Stimulated activated CD4-positive, alpha-beta T cell treated with anti-CD3 and anti-CD28 coated beads, Interleukin-4, amount 100 ng/mL, for 4 hours (primary cell): ENCODE measurements at regions not wholly inside any gene's neighbourhood (a gene's known extent, or its start where the extent isn't known, plus 50 kb on each side); places are given as distances from the start of the nearest gene placed in this dataset.
"Not testable (repeated sequence)": the region's sequence is repeated elsewhere in the genome, so short reads cannot be mapped to it uniquely, and the experiment has no call there.

Experiments
- DNase-seq, 2 experiments: peaks; one replicate each; pipeline ENCODE4 v3.0.0-alpha.2; 2020

DNA sequence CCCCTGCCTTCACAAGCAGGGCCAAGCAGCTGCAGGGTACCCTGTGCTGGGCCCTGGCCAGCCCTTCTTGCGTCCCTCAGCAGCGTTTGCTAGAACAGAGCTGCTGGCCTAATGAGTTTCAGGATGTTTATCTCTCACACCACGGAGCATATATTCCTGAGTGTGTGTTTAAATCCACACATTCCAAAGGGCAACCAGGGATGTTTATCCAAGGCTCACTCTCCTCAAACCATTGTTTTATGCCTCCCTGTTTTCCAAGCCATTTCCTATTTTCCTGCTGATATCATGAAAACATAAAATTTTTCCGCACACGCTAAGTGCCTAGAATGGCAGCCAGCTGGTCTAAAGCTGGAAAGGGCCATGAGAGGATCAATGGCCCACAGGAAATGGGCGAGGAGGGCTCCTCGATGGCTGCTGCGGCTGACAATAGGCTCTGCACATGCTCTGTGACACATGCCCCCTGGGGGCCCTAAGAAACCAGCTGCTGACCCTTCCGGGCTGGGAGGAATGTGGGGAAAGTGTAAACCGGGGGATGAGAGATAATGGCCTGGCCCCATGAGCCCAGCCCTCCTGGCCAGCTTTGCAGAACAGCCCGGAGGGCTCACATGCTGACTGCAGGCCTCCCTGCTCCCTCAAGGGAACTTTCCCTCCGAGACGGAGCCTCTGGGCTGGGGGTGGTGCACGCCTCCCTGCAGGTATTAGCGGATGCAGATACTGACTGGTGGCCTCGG lies 194.0 kb downstream of the NDUFA10 start:
- DNase-seq, result no peak

DNA sequence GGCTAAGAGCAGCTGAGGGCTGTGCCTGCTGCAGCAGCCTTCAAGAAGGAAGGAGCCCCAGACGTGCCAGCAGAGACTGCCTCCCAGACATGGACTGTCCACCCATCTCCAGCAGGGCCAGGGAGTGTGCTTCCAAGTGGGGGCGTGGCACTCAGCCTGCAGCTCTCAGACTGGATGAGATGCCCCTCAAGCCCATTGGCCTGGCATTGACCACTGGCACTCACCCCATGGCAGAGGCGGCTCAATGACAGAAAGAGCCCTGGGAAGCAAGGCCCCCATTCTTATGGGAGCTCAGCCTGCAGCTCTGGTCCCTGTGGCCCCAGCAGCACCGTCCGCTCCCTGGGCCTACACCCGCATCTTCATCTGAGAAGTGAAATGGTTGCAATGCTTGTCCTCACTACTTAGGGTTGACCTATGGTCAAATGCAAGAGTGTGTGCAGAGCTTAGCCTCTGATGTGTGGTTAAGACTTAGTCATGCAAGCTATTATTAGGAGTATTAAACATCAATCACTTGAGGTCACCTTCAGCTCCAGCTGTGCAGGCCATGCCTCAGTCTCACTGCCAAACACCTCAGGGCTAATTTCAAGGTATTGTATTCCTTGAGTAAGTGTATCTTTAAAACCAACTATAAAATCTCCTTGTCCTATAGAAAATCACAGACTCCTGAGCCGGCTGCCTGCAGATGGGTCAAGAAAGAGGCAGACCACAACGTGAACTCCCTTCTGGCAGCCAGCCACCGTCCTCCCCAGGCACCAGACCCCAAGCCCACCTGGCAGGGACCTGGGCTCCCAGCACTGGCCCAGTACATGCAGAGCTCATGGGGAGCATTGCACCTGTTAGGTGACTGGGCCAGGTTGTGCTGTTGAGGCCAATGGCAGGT lies 194.8 kb downstream of the NDUFA10 start:
- DNase-seq, result no peak

DNA sequence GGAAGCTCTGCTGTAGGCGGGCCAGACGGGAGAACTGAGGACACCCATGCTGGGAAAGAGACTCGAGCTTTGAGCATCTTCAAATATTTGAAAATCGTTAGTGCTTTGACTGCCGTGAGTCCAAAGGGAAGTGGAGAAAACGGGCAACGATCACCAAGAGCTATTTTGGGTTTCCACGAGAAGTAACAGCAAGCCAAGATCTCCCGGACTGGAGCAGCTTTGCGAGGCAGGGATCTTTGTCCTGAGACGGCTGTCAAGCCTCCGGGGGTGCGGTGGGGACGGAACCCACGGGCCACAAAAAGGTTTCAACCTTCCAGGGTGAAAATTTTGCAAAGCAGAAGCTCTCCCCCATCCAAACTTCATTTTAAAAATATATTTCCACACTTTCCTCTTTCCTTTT lies 195.8 kb downstream of the NDUFA10 start:
- DNase-seq, result no peak

DNA sequence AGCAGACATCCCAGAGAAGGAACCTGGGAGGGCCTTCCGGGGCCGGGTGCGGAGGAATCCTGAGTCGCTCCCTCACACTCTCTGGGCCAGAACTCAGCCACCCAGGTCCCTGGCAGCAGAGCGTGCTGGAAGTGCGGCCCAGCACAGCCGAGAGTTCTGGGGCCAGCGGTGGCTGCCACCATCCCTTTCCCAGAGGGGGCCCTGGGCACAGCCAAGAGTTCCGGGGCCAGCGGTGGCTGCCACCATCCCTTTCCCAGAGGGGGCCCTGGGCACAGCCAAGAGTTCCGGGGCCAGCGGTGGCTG lies 196.2 kb downstream of the NDUFA10 start:
- not testable (repeated sequence) for DNase-seq

DNA sequence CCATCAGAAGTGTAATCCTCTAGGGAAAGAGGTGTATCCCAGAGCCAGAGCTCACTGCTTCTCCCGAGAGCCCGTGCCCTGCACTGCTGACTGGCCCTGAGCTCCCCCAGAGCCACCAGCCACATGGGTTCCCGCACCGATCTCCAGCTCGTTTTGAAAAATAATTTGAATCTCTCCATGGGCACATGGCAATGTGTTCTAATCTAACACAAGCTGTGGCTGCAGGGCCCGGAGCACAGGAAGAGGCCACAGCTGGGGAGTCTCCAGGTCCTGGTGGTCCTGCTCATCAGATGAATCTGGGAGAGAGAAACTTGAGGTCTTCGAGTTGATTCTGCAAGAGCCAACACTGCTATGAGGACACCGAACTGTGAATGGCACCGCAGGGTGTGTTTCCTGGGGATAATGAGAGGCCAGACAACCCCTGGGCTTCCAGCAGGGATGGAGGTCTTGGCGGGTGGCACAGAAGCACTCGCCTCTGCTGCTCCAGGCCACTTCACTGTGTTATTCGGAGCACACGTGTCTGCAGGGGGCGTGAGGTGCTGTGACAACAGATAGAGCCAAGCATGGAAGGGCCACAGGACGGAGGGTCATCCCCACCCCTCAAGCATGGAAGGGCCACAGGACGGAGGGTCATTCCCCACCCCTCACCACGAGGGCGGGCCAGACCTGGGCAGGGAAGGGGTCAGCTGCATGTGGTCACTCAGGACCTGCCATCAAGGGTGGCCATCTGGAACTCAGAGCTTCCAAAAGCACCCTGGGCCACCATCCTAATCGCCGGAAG lies 196.8 kb downstream of the NDUFA10 start:
- DNase-seq, result no peak

DNA sequence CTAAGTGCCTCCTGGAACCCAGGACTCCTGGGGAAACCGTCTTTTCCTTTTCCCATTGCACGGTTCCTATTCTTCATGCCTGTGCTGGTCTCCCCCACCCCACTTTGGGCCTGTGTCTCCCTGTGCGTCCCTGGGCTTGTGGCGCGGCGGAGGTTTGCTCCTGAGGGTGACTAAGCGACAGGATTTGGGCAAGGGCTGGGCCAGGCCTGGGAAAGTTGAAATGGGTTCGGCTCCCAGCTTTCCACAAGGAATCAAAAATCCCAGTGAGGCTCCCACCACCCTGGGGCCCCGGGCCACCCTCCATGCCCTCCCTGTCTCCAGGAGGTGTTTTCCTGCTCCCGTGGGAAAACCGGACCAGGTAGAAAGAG lies 197.6 kb downstream of the NDUFA10 start:
- DNase-seq, result no peak

DNA sequence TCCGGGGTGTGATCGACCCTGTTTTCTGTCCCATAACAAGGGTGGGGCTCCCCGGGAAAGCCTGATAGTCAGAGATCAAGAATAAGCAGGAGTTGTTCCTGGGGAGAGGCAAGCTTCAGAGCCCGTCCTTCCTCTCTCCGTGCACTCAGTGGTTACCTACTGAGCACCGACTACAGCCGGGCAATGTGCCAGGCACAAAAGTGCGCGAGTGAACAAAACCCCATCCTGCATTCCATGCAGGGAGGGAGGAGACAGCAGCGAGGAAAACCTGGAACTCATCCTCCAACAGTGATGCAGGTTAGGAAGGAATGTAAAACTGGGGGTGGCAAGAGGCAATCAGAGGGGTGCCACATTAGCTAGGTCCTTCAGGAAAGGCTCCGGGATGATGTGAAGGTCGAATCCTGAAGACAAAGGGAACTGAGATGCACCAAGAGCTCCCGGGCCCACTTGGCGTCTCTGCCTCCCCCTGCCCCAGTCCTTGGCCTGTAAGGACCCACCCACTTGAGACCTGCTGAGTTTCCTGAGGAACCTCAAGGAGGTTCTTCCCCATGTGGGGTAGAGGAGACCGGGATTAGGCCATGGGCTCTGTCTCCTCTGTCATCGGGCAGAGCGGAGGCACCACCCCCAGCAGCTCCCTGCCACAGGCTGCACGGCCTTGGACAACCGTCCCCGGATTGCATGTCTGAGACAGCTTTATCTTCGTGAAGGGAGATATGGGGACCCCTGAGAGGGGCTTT lies 198.2 kb downstream of the NDUFA10 start:
- DNase-seq, result no peak

DNA sequence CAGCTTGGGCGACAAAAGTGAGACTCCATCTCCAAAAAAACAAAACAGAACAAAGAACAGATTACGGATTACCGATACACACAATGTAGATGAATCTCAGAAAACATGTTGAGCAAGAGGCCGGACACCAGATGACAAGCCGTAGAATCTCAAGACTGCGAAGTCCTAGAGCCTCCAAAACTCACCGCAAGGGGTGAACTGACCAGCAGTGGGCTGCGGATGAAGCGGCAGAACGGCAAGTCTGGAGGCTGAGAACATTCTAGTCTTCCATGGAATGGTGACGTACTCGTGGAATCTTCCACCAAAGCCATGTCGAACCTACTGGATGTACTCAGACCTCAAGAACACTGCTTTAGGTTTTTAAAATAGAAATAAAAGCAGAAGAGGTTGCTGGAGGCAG lies 198.8 kb downstream of the NDUFA10 start:
- no peak for DNase-seq

DNA sequence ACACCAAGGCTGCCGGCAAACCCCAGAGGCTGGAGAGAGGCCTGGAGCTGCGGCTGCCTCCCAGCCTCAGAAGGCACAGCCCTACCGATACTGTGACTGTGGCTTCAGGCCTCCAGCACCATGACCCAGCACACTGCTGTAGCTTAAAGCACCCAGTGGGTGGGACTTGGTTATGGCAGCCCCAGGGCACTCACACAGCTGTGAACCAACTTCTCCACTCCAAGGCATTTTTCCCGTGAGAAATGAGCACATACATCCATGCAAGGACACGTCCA lies 199.5 kb downstream of the NDUFA10 start:
- no peak for DNase-seq

DNA sequence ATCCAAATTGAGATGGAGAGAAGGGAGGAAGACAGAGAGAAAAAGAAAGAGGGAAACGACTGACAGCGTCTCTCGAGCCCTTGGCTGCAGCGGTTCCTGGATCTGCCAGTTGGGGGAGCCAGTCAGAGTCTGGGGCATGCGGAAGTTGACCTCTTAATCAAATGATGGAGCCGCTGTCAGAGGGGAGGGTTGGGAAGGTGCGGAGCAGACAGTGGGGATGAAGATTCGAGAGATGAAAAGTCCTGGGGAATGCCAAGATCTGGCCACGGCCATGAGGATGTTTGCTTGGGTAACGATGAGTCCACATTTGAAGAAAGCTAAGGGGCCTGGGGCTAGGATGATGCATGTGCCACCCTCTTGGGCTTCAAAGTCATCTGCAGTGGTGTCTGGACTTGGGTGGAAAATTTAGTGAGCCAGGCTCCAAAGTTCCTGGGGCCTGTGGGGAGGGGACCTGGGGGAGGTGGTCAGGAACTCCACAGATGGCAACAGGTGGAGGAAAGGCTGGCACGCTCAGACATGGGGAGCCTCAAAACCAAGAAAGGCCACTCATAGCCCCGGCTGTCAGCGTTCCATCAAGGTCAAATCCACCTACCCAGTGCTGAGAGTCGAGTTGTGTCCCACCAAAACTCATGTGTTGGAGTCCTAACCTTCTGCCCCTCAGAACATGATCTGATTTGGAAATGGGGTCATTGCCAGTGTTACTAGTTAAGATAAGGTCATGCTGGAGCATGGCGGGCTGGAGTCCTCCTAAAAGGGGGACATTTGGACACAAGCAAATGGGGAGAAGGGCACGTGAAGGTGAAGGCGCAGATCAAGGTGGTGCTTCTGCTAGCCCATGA lies 200.1 kb downstream of the NDUFA10 start:
- no peak for DNase-seq

DNA sequence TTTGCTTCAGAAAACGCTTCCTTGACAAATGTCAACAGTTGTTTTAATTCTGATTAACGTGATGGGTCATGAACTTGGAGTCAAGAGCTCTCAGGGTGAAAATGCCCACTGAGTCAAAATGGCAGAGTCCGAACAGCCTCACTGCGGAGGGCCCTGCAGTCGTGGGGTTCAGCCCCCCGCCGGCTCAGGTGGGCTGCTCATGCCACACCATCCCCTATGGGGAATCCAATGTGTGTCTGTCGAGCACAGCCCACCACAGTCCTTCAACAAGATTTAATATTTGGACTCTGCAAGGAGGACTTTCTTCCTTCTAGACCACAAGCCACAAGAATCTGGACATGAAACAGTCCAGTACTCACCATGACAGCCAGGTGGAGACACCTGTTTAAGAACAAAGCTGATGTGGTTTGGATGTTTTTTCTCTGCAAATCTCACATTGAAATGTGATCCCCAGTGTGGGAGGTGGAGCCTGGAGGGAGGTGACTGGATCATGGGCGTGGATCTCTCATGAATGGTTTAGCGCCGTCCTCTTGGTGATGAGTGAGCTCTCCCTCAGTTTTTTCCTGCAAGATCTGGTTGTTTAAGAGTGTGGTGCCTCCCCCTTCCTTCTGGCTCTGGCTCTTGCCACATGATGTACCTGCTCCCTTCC lies 201.0 kb downstream of the NDUFA10 start:
- no peak for DNase-seq

DNA sequence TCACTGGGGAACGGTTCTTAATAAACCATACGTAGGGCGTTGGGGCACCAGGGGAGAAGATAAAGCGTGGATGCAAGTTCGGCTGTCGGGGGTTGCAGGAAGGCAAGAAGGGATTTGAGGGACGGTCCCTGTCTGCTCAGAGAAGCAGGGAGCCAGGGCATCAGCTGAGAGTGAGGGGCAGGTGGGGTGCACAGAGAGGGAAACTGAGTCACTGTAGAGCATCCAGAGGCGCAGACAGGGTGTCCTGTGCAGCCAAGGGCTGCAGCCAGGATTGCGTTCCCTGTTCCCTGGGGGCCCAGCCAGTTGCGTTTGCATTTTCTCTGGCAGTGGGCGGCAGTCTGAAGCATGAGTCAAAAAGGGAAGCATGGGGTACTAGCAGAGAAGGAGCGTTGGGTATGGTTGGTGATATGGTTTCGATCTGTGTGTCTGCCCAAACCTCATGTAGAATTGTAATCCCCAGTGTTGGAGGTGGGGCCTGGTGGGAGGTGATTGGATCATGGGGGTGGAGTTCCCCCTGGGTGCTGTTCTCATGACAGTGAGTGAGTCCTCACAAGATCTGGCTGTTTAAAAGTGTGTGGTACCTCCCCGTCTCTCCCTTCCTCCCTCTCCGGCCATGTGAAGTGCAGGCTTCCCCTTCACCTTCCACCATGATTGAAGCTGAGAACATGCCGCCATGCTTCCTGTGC lies 202.9 kb downstream of the NDUFA10 start:
- DNase-seq, result no peak

DNA sequence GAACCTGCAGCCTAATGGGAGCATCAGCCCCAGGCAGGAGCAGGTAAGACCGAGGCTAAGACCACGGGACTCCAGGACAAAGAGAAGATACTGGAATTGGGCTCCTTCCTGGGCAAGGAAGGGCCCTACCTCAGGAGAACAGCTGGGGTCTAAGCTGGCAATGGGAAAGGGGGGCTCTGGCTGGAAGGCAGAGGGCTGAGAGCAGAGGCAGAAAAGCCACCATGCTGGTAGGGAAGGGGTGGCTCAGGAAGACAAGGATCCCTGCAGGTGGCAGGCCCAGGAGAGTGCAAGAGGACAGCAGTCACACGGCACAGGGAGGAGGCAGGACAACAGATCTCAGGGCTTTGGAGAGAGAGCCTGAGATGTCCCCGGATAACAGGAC lies 203.5 kb downstream of the NDUFA10 start:
- DNase-seq, result no peak

DNA sequence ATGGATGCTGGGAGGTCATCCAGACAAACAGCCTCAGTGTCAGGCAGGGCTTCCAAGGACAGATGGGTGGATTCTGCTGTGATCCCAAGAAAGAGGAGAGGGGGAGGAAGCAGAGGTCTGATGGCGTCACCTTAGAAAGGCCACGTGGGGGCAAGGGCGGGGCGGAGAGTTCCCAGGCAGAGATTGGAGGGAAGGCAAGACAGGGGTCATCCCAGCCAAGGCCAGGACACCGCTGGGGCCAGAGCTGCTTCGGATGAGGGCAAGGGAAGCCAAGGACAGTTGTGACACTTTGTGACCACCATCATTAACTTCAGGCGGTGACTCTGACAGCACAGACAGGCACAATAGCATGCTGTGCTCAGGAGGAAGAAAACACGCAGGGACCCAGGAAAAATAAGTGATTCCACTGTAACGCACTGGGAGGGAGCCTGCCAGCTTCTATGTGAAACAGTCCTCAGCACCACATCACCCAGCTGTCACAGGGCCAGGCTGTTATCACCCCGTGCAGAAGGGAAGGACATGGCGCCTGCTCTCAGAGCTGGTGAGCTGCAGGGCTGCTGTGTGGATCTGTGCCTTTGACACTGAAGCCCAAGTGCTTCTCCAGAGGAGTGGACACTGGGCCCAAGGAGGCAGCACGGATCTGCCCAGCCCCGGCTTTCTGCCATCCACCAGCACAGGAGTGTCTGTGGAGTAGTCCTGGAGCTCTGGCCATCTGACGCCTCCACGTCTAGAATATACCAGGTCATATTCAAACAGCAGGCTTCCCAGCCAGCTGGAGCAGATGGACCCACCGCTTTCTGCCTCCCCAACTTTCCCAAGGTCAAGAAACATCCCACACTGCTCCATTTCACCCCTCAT lies 204.1 kb downstream of the NDUFA10 start:
- DNase-seq, result no peak

DNA sequence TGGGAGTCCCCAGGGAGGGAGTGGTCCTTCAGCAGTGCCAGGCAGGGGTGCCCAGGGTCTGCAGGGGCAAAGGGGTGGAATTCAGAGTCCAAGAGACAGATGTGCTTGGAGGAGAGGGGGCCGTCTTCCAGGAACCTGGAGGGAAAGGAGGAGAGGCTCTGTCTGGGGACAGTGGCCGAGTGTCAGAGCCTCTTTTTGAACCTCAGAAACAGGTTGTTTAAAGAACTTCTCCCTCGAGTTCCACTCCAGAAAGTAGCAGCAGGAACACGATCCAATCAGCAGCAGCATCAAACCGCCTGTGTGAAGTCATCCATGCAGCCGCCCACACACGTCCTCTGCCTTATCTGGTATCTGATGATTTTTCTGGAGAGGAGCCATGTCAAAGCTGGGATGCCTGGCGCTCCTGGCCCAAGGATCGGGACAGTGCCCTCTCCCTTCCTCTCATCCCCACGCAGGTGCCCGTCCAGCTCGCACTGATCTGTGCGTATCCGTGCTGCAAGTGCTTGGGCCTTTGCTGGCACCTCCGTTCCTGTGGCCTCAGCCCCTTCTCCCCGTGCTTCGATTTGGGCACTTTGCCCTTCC lies 205.1 kb downstream of the NDUFA10 start:
- no peak for DNase-seq

DNA sequence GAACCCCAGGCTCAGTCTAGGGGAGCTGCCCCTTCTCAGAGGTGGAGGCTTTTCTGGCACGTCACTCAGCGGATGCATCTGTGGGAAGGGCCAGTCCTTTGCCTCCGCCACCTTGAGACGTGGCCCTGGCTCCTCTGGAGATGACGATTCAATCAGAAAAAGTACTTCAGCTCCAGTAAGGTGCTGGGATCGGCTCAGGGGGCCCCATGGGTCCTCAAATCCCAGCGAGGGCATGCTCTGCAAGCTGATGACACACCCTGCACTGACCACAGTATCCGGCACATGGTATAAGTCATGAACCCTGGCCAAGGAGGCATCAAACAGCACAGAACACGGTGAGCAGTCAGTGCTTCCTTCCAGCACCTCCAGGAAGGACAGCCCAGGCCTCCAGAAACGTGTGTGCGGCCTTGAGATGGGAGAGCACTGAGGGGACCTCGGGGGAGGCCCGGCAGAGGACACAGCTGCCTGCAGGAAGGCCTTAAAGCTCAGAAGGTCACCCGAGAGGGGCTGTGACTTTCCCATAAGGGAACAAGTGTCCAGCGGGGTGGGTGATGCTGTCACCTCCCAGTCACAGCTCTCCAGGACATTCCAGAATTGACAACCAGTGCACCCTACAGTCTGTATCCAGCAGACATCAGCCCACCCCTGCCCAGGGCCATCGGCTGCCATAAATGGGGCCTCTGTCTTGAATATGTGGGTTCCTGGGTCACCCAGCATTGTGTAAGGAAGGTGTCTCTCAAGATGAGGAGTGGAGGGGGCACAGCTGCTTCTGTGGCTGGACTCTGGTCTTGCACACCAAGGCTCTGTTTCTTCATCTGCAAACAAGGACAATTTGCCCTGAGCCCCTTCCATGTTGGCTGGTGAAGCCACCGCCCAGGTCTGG lies 205.8 kb downstream of the NDUFA10 start:
- no peak for DNase-seq

DNA sequence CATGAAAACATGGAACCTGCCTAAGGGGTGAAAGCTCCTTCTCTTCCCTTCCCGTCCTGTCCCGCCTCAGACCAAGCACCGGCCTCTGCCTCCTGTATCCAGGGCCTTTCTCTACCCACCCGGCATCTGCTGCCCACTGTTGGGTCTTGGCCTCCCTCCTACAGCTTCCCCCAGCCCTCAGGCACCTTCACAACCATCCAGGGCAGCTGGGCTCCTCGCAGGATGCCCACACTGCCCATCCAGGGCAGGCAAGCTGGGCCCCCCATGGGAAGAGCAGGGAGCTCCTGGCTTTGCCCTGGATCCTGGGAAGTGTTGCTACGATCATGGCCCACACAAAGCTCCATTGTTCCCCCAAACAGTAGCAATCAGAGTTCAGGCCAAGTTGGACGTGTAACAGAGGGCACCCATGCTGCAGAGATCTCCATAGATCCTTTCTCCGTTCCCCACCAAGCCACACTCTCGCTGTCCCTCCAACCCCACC lies 206.6 kb downstream of the NDUFA10 start:
- no peak for DNase-seq

DNA sequence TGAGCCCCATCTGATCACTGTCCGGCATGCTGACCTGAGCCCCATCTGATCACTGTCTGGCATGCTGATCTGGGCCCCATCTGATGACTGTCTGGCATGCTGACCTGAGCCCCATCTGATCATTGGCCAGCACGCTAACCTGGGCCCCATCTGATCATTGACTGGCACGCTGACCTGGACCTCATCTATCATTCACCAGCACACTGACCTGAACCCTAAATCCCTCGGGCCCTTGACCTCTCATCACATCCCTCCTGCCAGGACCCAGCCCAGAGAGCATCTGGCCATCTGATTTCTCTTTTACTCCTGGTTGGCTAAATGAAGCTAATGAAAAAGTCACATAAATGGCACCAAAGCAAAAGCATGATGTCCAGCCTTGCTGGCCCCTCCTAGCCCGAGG lies 207.1 kb downstream of the NDUFA10 start:
- no peak for DNase-seq
